ENCODE measurements at regions not wholly inside any gene's neighbourhood (a gene's known extent, or its start where the extent isn't known, plus 50 kb on each side); places are given as distances from the start of the nearest gene placed in this dataset.

DNA sequence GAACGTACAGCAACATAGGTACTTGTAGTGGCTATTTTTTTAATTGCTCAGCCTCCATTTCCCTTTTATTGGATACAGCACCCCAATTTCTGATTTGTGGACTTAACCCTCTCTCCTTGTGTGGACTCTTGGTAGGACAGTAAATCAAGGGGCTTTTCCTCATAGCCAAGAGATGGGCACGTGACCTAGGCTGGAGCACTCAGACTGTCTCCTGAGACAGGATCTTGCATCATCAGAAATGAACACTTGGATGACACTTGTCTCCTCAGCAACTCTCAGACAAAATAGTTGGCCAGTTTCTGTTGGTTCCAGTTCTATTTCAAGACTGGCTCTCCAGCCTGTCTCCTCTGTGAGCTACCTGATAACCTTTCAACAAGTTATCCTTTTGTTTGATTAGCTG, 112.9 kb upstream of the ZNF678 start:
- DNase-seq (ENCODE audit: low read depth): no peak

DNA sequence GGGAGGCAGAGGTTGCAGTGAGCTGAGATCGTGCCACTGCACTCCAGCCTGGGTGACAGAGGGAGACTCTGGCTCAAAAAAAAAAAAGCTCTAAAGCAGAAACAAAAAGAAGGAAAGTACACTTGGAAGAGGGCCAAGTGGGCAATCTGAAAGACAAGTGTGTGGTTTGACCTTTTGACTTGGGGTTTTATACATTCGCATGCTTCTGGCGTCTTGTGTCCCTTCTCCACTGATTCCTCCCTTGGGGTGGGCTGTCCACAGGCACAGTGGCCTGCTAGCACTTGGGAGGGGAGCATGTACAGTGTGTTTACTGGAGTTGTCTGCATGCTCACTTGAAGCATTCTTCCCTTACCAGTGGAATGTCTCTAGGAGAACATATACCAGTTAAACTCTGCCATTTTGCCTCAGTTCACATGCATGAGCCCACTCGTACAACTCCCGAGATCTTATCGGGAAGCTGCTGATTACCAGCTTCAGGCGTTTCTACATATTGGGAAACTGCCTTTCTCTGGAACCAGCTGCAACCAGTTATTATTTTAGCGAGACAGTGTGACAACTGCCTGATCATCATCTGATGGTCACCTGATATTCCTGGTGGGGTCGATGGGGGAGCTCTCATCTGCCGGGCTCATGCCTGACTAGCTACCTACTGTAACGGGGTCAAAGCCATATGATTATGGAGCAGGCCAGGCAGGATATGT, 113.5 kb upstream of the ZNF678 start:
- no peak for DNase-seq (ENCODE audit: low read depth)

DNA sequence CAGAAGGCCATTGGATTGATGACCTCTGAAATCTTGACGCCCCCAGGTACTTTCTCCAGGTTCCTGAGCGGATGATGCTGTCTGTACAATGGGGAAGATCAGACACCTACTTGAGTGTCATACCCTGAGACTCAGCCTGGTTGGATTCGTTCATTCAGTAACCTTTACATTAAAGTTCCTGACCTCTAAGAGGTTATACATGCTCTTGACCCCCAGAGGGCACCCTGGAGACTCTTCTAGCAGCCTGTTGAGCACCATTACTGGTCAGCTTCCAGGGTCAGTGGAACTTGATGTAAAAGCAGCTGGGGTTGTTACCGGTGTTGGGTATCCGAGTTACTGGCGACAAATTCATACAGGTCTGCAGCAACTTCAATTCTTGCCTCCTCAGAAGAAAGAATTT, 114.3 kb upstream of the ZNF678 start:
- DNase-seq (ENCODE audit: low read depth): peak; percentile 13

DNA sequence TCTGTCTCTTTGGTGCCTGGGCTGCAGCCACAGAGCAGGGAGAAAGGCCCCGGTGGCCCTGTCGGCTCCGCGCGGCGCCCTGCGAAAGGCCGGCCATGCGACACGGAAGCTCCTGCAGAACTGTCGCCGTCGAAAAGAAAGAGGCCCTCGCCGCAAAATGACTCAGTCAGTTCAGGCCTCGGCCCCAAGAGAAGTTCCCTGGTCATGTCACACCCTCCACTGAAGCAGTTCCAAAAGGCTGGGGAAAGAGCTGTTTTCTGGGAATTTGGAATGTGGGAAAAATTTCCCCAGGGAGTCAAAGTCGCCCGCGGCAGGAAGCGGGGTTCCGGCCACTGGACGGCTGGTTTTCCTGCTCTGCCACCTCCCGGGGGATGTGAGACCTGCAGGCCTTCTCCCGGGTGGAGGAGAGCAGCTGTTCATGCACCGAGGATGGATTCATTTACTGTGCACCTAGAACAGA, 115.8 kb upstream of the ZNF678 start:
- DNase-seq (ENCODE audit: low read depth): no peak

DNA sequence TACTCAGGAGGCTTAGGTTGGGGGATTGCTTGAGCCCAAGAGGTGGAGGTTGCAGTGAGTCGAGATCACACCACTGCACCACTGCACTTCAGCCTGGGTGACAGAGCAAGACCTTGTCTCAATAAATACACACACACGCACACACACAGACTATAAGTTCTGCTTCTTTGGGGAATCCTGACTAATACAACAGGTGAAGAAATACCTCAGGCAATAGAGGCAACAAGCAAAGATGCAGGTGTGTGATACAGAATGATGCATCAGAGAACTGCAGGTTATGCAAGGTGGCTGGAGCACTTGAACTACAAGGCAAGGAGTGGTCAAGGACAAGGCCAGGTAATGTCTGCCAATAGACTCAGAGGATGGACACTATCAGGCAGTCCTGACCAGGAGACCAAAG, 117.6 kb upstream of the ZNF678 start:
- DNase-seq (ENCODE audit: low read depth): no peak

DNA sequence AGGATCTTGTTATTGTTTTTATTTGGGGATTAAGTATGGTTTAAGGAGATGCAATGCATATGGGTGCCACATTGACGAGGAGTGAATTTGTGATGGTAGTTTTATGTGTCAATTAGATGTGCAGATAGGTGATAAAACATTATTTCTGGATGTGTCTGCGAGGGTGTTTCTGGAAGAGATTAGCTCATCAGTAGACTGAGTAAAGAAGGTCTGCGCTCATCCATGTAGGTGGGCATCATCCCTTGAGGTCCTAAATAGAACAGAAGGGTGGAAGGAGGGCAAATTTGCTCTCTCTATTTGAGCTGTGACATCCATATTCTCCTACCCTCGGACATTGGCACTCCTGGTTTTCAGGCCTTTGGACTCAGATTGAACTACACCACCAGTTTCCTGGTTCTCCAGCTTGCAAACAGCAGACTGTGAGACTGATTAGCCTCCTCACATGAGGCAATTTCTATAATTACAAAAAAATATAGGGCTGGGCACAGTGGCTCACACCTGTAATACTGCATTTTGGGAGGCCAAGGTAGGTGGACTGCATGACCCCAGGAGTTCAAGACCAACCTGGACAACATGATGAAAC, 118.2 kb upstream of the ZNF678 start:
- DNase-seq (ENCODE audit: low read depth): no peak

DNA sequence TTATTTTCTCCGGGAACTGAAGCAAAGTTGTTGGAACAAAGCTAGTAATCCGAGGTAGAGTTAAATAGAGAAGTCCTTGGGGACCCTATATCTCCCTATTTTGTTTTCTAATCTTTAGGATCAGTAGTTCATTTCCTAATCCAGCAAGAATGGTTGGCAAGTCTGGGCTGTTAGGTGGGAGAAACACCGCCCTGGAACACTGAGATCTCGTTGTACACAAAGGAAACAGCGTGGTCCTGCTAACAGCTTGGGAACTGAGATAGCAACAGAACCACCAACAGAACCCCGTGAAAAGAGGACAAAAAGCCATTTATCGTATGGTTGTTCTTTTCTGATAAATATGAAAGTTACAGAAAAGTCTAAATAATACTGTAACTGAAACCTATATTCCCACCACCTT, 121.9 kb upstream of the CDC42BPA start:
- DNase-seq (ENCODE audit: low read depth): no peak

DNA sequence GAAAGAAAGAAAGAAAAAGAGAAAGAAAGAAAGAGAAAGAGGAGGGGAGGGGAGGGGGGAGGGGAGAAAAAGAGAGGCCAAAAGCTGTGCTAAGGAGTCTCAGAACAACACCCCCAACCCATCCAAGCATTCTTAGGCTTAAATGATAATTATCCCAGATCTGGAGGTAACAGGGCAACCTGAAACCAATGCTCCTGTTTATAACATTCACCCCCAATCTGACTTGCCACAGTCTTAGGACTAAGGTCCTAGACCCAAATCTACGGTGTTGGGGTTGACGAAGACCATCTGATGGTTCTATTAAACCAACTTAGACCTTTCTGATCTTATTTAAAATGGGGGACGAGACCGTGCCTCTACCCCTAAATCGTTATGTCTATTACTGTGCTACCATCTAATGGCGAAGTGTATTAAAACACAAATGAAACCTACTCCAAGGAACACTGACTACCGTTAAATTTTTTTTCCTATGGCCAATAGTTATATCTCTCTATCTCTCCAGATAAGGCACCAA, 119.3 kb upstream of the CDC42BPA start:
- DNase-seq (ENCODE audit: low read depth): peak; percentile 70

DNA sequence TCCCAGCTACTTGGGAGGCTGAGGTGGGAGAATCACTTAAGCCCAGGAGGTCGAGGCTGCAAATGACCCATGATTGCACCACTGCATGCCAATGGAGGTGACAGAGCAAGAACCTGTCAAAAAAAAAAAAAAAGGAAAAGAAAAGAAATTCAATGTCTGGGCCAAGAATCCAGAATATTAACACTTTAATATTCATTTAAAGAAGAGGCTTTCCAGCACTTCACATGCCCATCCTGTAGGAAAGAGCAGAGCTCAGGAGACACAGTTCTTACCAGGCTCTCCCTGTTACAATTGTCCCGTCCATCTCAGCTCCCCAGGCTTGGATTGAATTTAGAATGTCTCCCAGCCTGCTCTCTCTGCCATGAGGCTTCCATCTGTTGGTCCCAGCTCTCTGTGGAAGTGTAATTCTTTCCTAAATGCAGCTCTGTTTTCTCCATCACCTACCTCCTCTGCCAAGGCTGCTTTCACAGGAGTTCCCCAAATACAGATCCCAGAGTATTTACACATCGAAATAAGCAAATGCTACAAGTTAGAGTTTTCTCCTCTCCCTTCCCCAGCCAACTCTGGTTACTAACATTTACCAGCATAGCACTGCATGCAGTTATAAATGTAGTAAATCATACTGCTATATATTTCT, 116.6 kb upstream of the CDC42BPA start:
- no peak for DNase-seq (ENCODE audit: low read depth)

DNA sequence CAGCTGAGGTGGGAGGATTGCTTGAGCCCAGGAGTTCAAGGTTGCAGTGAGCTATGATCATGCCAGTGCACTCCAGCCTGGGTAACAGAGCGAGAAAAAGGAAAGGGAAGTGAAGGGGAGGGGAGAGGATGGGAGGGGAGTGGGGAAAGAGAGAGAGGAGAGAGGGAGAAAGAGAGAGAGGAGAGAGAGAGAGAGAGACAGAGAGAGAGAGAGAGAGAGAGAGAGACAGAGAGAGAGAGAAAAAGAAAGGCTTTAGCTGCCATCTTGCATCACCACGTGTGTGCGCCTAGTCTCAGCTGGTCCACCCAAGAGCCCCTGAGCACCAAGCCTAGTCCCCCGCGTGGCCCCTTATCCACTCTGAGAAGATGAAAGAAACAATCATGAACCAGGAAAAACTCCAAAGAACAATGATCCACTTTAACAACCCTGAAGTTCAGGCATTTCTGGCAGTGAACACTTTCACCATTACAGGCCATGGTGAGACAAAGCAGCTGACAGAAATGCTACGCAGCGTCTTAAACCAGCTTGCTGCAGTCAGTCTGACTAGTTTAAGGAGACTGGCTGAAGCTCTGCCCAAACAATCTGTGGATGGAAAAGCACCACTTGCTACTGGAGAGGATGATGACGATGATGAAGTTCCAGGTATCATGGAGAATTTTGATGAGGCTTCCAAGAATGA, 115.5 kb upstream of the CDC42BPA start:
- DNase-seq (ENCODE audit: low read depth): no peak

DNA sequence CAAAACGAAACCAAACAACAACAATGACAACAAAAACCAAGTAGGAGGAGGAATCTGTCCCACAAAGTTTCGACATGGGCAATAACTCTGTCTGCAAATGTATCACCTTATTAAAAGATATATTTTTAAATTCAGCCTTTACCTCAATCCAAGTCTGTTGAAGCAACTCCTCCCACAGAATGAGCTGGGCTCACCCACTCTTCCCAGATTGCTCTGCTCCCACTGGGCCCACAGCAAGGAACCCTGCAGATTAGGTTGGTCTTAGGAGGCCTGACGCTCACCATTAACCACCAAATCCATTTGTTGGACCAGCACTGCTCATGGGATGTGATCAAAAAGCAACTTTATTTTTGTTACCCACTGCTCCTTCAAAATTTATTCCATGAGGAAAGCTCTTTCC, 114.7 kb upstream of the CDC42BPA start:
- no peak for DNase-seq (ENCODE audit: low read depth)

DNA sequence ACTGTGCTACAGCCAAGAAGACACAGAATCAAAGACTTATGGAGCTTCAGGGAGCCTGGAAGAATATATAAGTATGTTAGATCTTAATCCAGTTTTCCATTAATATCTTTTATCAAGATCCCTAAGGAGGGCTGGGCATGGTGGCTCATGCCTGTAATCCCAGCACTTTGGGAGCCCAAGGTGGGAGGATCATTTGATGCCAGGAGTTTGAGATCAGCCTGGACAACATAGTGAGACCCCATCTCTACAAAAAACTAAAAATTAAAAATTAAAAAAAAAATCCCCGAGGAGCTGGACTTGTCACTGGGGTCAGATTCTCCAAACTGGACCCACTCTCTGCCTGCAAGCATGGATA, 113.9 kb upstream of the CDC42BPA start:
- DNase-seq (ENCODE audit: low read depth): no peak

DNA sequence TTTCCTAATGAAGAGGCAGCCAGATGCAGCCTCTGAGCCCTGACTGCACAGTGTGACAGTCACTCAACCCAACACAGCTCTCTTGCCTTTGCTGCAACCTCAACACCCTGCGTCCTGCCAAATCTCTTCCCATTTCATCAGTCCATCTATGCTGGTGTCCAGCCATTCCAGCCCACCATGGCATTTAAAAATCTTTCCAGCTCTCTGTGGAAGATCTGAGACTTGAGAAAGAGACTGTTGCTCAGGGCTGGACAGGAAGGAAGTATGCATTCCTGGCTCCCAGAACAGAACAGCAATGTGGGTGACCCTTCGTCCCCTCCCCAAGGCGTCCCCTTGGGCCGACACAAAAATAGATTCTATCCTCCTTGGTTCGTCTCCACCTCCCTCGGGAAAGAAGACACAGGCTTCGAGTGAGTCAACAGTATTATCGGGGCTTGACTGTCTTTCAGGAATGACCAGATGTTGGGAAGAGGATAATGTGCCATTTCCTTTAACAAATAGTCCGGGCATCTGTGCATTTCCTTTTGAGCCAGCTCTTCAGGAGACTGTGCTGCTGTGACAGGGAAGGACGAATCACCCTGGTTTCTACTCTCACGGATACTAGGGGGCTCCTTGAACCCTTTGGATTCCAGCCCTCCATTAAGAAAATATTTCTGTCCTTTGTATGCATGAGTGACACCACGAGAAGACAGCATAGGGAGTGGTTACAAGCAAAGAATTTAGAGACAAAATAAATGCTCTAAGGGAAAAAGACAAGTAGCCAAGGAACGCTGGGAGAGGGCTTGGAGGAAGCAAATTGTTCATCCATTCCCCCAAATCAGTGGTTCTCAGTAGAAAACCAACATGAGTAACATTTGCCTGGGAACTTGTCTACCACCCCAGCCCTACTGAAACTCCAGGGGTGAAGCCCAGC, 111.4 kb upstream of the CDC42BPA start:
- DNase-seq (ENCODE audit: low read depth): peak; percentile 56

DNA sequence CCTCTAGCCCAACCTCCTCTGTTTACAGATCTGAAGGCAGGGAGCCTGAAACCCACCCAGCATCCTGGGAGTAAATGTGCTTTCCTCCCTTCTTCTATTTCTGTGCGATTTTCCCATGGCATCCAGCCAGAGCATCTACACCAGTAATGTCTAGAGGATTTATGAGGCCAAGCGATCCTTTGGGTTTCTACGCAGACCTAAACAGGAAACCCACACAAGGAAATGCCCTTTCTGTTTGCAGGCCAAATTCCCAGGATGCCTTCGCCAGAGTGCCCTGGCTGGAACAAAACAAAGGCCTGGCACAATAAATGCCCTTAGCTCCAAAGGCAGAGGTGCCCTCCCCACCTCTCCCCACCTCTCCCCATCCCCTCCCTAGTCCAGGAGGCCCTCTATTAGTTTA, 110.5 kb upstream of the CDC42BPA start:
- peak; percentile 69 for DNase-seq (ENCODE audit: low read depth)

DNA sequence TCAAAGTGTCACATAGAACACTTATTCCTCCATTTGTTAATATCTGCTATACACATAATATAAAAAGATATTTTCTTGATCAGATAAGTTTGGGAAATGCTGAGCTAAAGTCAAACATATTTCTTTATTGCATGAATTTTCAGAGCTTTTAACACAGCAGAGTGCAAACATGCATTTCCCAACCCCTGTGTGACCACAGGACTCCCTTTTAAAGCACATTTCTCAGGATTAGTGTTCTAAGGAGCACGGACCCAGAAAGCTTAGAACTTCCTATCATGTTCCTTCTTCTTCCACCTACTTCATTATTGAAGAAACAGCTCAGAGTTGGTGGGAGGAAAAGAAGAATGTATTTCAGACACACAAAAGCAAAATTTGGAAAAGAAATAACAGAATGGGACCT, 109.1 kb upstream of the CDC42BPA start:
- DNase-seq (ENCODE audit: low read depth): no peak

DNA sequence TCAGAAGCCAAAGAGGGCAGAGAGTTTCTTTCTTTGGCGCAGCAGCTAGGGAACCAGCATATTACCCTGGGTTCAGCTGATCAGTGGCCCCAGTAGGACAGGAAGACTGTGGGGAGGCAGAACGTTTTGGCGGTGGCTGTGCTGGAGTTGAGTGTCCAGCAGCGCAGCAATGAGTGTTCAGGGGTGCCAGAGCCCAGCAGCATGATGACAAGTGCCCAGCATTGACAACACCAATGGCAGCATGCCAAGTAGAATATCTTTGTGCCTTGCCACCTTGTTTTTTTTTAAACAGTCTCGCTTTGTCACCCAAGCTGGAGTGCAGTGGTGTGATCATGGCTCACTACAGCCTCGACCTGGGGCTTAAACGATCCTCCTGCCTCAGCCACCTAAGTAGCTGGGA, 106.7 kb upstream of the CDC42BPA start:
- no peak for DNase-seq (ENCODE audit: low read depth)

DNA sequence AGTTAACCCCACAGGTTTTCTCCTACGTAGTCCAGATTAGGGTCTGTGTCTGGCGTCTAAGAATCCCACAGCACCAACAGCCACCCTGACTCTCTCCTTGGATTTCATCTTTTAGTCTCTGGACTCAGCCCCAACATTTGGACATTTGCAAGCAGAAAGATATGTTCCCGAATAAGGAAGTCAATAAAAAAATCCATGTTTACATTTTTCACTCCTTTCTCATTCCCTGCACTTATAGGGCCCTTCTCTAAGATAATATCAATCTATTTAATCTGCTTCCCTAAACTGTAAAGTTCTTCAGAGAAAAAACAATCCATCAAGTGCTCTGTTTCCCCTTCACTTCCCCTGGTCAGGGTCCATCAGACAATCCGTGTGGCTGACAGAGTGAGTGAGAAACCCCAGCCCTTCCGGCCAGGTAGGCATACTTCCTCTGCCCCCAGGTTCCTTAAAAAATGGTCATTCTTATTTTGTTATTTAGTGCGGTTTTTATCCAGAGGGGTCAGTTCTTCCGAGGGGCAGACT, 105.9 kb upstream of the CDC42BPA start:
- DNase-seq (ENCODE audit: low read depth): no peak

DNA sequence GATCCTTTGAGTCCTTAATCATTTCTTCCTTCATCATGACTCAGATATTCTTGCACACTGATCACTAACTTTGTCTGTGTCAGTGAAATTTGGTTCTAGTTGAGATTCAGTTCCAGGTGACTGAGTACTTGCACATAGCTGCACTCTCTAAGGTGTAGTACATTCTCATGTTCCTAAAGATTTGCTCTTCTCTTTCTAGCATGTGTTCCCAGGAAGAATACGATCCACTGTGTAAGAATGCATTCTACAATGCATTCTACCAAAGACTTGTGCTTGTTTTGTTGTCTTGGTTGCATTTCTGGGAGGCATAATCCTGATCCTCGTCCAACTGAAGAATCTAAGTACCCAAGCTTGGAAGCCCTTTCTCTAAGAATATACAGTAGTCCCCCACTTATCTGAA, 104.3 kb upstream of the CDC42BPA start:
- DNase-seq (ENCODE audit: low read depth): no peak

DNA sequence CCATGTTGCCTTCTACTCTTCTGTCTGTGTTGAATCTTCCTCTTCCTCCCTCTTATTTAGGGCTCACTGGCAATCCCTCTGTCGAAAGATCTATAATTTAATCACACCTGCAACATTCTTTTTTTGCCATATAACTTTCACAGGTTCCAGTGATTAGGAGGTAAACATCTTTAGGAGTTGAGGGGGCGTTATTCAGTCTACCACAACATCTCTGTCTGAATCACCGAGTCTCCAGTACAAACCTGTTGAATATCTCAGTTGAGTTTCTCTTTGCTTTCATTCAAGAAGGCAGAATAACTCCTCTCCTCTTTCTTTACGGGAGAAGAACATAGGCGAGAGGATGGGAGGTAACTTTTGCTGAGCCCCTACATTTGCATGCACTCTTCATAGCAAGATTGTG, 101.9 kb upstream of the CDC42BPA start:
- DNase-seq (ENCODE audit: low read depth): no peak

DNA sequence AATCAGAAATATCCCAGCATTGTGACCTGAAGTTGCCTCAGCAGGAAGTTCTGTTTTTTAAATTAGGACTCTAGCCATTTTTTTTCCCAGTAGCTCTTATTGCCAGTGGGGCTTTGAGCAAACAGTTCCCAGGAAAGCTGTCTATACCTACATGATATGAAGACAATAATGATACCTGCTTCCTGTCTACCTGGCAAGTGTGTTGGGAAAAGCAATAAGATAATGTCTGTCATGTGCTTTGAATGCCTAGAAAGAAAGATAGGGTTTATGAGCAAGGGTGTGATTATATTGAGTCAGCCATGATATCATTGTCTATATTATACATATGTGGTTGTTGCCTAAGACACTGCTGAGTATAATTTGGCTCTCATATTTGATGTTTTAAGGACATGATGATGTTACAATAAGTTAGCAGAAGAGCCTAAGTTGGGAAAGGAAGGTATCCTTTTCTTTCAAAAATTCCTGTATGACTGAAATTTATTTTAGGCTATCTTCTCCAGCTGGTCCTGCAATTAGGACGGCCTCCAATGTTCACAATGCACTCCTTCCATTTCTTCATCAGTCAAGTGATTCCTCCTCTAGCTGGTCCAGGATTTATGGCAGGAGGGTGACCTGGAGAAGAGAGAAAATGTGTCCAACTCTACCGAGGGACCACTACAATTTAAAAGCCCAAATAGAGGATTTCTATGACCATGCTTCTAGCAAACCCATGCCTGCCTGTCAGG, 99.6 kb upstream of the CDC42BPA start:
- DNase-seq (ENCODE audit: low read depth): no peak
